ENCODE measurements at regions not wholly inside any gene's neighbourhood (a gene's known extent, or its start where the extent isn't known, plus 50 kb on each side); places are given as distances from the start of the nearest gene placed in this dataset.

- TF ChIP-seq, protein P1, sequence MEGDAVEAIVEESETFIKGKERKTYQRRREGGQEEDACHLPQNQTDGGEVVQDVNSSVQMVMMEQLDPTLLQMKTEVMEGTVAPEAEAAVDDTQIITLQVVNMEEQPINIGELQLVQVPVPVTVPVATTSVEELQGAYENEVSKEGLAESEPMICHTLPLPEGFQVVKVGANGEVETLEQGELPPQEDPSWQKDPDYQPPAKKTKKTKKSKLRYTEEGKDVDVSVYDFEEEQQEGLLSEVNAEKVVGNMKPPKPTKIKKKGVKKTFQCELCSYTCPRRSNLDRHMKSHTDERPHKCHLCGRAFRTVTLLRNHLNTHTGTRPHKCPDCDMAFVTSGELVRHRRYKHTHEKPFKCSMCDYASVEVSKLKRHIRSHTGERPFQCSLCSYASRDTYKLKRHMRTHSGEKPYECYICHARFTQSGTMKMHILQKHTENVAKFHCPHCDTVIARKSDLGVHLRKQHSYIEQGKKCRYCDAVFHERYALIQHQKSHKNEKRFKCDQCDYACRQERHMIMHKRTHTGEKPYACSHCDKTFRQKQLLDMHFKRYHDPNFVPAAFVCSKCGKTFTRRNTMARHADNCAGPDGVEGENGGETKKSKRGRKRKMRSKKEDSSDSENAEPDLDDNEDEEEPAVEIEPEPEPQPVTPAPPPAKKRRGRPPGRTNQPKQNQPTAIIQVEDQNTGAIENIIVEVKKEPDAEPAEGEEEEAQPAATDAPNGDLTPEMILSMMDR (IDR thresholded peaks at IDR 0.05 in 2 of 3, conservative IDR thresholded peaks at IDR 0.05 in 1 of 3; ENCODE audit: borderline replicate concordance in 1 of 3, insufficient read depth in 1 of 3, low read depth in 2 of 3, low read length in 2 of 3): no peak
- no peak for TF ChIP-seq EZH2phosphoT487 (IDR thresholded peaks at IDR 0.05; ENCODE audit: borderline replicate concordance)
- no peak for TF ChIP-seq SIN3A (IDR thresholded peaks at IDR 0.05; ENCODE audit: low read depth)
- no peak for TF ChIP-seq ZBTB33 (IDR thresholded peaks at IDR 0.05; ENCODE audit: extremely low read depth, insufficient replicate concordance, low read length)
- no peak for TF ChIP-seq POLR2A (IDR thresholded peaks at IDR 0.05; ENCODE audit: borderline replicate concordance, extremely low read depth, insufficient read depth, insufficient read length)
These were observed 82.5 kb upstream of the MYCBP2 start for GRCh38 chr13:77409412-77409811.
